GM20000 (cell line): ENCODE measurements at regions not wholly inside any gene's neighbourhood (a gene's known extent, or its start where the extent isn't known, plus 50 kb on each side); places are given as distances from the start of the nearest gene placed in this dataset.
"Not testable (repeated sequence)": the region's sequence is repeated elsewhere in the genome, so short reads cannot be mapped to it uniquely, and the experiment has no call there.

ENCODE experiments used
- DNase-seq: peaks from one replicate; pipeline ENCODE4 v3.0.0; 2012; ENCODE audit warnings: low spot score
- CTCF ChIP-seq: IDR thresholded peaks from 2 replicates; pipeline ENCODE4 v1.5.1; 2012; ENCODE audit warnings: mild to moderate bottlenecking, control low read depth; ENCODE audit errors: extremely low read depth, missing control alignments

- DNase-seq, result no peak
- no peak for TF ChIP-seq CTCF
Observed at GRCh38 chr4:34486461-34487363, 1757.6 kb downstream of the ARAP2 start.

GRCh38 chr4:34492414-34492813 lies 1751.9 kb downstream of the ARAP2 start:
- no peak for DNase-seq
- no peak for TF ChIP-seq CTCF

GRCh38 chr4:34502086-34502485 lies 1742.2 kb downstream of the ARAP2 start:
- DNase-seq, result no peak
- TF ChIP-seq CTCF, result no peak

GRCh38 chr4:34504731-34505130 lies 1739.6 kb downstream of the ARAP2 start:
- DNase-seq, result not testable (repeated sequence)

GRCh38 chr4:34506511-34507092 lies 1737.7 kb downstream of the ARAP2 start:
- not testable (repeated sequence) for DNase-seq

- DNase-seq, result no peak
- TF ChIP-seq CTCF, result no peak
Observed at GRCh38 chr4:34512616-34513015, 1731.7 kb downstream of the ARAP2 start.

DNA sequence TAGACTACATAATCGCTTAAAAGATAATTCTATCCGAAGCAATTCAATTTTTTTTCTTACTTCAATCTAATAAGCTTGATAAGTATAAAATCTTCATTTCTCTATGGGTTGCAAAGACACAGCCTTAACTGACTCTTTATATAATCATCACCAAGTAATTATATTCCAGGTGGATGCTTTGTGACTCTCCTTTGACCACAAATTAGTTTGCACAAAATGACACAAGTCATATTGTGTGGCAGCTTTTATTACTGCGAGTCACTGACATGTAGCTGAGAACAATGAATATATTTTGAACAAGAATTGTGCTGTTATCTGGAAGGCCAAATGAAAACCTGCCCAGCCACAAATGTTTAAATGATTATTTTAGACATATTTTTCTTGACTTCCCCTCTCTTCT lies 1727.8 kb downstream of the ARAP2 start:
- no peak for TF ChIP-seq CTCF
- DNase-seq, result no peak

GRCh38 chr4:34534916-34535315 lies 1709.4 kb downstream of the ARAP2 start:
- no peak for TF ChIP-seq CTCF
- no peak for DNase-seq
